GM19025 (cell line): ENCODE measurements at regions not wholly inside any gene's neighbourhood (a gene's known extent, or its start where the extent isn't known, plus 50 kb on each side); places are given as distances from the start of the nearest gene placed in this dataset.

Source experiments
- ATAC-seq: cut with Tn5 transposase; IDR thresholded peaks from one replicate; pipeline ENCODE4 v1.9.1; 2021; ENCODE audit warnings: mild to moderate bottlenecking, low read depth, moderate library complexity; ENCODE audit not compliant: unreplicated experiment

GRCh38 chr4:10212400-10212799 lies 95.8 kb upstream of the WDR1 start:
- no peak for ATAC-seq

DNA sequence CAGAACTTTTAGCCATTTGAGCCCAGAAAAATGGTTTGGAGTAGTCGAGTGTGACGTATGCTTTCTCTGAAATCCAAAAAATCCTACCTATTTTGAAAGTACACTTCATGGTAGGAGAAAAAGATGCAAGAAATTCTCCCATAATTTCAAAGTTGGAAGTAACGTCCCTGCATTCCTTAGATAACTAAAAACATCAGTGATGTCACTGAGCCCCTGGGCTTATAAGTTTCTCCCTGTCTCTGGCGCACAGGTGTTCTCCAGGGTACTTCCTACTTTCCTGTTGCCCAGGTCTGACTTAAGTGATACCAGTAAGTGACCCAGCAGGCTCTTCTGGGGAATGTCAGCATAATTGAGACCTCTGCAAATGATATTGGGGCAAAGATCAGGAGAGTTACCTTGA lies 90.5 kb upstream of the WDR1 start:
- ATAC-seq = no peak

- no peak for ATAC-seq
Measured at GRCh38 chr4:10205223-10205622, 88.6 kb upstream of the WDR1 start.

DNA sequence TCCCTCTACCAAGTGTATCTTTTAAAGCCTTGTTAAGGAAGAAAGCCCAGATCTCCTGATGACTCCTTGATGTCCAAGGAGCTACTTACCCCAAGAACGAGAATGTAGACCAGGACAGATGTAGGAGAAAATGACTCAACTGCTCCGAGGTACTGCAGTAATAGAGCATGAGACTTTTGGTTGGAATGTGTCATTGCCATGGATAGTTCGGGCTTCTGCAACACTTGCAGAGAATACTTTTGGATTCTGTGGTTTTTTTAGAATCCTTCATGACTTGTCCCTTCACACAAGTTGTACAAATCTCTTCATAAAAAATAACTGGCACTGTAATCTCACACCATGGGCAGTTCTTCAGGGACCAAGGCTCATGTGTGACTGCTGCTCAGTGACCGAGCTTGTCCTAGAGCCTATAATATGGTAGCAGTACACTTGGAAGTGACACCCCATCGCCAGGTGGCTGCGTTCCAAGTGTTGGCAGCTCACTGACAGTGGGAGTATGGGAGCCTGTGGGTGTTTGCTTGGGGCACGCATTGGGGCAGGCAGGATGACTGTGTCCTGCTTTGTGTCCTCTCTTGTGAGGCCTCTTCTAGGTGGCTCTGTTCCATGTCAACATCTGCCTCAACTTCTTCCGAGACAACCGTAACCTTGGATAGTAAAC lies 87.9 kb upstream of the WDR1 start:
- no peak for ATAC-seq

GRCh38 chr4:10203851-10204250 lies 87.3 kb upstream of the WDR1 start:
- no peak for ATAC-seq

- ATAC-seq = no peak
Measured at GRCh38 chr4:10201381-10202223, 85.0 kb upstream of the WDR1 start.

GRCh38 chr4:10200869-10201268 lies 84.3 kb upstream of the WDR1 start:
- no peak for ATAC-seq

- ATAC-seq = no peak
Measured at GRCh38 chr4:10198365-10198764, 81.8 kb upstream of the WDR1 start.

DNA sequence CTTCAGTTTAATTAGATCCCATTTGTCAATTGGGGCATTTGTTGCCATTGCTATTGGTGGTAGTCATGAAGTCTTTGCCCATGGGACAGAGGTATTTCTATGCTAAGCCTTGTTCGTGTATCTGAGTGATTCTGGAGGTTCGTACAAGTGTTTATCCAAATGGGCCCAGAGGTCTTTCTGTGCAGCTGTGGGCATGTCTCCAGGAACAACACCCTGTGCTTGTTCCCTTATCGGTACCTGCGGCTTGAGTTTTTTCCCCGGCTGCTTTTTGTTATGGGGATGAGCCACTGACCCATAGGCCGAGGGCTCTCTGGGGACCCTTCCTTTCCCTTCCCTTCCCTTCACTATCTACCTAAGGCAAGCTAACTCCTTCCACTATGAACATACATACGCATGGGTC lies 81.4 kb upstream of the WDR1 start:
- ATAC-seq = no peak

DNA sequence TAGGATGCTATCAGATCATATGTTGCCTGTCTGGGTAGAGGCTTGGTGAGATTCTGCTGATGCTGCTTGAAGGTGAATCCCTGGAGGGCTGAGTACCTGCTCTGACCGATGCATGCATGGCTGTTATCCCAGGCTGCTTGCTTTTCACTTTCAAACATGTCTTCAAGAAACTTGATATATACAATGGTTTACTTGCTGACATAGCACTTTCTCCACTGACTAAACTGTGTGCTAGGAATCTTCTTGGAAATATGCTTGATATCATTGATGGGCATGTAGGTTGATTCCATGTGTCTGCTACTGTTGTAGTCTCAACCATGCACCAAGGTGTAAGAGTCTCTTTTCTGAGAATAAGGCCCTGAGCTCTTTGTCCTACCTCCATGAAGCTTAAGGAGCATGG lies 79.6 kb upstream of the WDR1 start:
- ATAC-seq = no peak

DNA sequence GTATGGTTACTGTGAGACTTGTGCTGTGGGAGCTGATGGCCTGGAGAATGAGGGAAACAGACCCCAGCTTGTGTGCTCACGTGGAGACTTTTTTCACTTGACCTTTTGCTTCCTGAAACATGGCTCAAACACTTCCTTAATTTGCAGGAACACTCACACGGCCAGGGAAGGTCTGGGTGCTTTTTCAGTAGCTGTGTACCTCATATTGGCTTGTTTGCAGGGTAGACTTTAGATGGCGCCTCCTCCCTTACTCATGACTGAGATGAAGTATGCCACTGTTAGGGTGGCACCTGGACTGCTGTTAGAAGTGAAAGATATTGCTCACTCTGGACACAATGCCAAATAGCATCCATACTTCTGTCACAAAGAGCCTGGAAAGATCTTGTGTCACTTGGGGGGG lies 75.7 kb upstream of the WDR1 start:
- no peak for ATAC-seq

GRCh38 chr4:10188400-10189004 lies 71.9 kb upstream of the WDR1 start:
- ATAC-seq = no peak

DNA sequence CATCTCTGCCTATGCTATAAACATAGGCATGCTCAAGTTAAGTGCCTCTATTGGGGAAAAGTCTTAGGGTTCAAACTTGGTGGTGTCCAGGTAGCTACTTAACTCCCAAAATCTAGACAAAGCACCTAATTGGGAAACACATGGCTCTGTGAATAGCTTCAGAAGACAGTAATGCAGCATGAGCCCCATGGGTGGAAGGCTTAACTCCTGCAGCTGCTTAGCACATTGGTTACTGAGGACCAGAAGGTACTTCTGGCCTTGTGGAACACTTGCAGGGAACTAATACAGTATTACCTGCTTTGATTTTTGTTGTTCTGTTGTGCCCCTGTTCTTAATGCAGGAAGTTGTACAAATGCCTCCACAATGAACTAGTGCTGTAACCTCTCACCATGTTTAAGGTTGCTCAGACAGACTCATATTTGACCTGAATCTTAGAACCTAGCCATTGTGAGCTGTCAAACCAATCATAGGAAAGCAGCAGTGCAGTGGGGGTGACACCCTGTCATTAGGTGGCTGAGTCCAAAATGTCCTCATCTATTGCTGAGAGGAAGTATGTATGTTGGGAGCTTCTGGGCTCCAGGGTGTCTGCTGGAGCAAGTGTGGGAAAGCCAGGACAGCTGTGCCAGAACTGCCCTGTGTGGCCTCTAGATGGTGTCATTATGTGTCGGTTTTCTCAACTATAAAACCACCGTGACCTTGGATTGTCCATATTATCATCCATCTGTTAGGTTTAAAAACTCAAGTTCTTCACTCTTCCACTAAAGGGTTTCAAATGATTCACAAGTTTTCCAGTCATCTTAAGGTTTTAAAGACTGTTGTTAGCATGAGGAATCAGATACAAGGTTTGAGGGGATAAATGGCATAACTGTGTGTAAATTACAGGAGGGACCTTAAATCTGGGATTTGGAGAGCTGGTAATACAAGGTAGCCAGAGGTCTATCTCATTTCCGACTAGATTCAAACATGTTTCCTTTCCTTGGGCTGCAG lies 69.9 kb upstream of the WDR1 start:
- no peak for ATAC-seq

GRCh38 chr4:10185518-10186227 lies 69.1 kb upstream of the WDR1 start:
- ATAC-seq = no peak

DNA sequence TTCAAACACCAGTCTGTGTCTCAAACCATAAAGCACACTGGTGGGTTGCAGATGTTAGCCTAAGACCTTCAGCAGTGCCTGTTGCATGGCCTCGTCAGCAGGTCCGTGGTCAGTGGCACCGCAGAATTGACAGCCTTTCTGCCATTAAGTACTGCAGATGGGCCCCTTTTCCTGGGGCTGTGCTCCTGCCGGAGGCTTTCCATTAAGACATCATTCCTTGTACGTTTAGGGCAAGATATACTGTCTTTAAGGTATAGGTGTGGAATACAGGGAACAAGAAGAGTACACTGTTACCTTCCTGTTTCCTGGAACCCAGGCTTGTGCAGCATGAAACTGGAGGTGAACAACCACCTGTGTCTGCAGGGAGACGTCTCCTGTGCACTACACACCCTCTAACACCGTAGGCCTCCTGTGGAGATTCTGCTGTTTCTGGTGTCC lies 67.9 kb upstream of the WDR1 start:
- ATAC-seq = no peak

- ATAC-seq = no peak
Measured at GRCh38 chr4:10184041-10184440, 67.4 kb upstream of the WDR1 start.

DNA sequence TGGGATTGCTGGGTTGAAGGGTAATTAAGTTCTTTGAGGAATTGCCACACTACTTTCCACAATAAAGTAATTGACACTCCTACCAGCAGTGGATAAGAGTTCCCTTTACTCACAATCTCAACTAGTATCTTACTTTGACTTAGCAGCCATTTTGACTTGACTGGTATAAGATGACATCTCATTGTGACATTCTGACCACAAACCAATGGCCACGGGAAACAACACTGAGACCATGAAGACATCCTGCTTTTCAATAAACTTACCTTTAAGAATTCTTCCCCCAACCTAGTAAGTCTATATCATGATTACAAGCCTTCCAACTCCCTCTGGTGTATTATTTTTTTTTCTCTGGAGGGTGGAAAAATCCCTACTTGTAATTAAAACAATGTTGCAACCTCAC lies 66.9 kb upstream of the WDR1 start:
- no peak for ATAC-seq

DNA sequence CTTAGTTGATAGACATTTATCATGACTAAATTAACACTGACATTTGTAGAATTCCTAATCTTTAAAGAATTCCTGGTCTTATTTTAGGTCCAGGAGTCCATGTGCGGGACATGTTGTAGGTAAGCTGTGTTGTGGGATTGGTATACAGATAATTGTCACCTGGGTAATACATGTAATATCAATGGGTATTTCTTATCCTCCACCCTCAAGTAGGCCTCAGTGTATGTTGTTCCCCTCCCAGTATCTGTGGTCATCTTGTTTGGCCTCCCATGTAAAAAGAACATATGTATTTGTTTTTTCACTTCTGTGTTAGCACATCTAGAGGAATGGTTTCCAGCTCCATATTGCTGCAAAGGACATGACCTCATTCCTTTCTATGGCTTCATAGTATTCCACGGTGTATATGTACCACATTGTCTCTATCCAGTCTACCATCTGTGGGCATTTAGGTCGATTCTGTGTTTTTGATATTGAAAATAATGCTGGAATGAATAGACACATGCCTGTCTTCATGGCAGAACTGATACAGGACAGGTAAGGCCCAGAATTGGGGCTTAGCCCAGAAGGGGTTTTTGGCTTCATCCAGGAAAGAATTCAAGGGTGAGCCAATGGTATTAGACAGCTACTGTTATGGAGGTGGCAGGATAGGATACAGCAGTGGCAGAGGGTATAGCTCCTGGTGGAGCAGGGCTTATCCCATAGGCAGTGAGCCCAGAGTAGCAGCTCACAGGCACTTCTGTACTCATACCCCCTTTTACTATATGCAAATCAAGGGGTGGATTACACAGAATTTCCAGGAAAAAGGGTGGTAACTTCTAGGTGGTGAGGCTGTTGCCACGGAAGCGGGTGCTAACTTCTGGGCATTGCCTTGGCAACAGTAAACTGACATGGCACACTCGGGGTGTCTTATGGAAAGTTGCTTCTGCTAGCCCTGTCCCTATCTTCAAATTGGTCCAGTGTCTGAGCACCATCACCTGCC lies 66.1 kb upstream of the WDR1 start:
- no peak for ATAC-seq
